CD14-positive monocyte (primary cell): ENCODE measurements at regions not wholly inside any gene's neighbourhood (a gene's known extent, or its start where the extent isn't known, plus 50 kb on each side); places are given as distances from the start of the nearest gene placed in this dataset.

Experiments
- DNase-seq, 3 donors: peaks; one replicate each; pipeline ENCODE4 v3.0.0-alpha.2; 2011 to 2022
- H2AFZ ChIP-seq: 2 replicates; pipeline ENCODE4 v1.6.0; 2012; ENCODE audit warnings: mild to moderate bottlenecking, low read depth, low read length, inconsistent platforms; ENCODE audit not compliant: insufficient read depth, poor library complexity, severe bottlenecking
- H3K27ac ChIP-seq, 2 donors: 1 replicate in 1 of 2; 2 replicates in 1 of 2; pipeline ENCODE4 v1.5.1; 2012 to 2013; ENCODE audit warnings: low read length in 2 of 2, control low read depth in 1 of 2, inconsistent platforms in 1 of 2, low read depth in 1 of 2, mild to moderate bottlenecking in 1 of 2
- H3K27me3 ChIP-seq, 2 donors: one replicate each; pipeline versions ENCODE4 v1.6.0 to v1.6.1; 2011 to 2013; ENCODE audit warnings: low read length in 2 of 2; ENCODE audit not compliant: control insufficient read depth in 2 of 2, insufficient read depth in 2 of 2
- H3K36me3 ChIP-seq, 2 donors: replicated peaks in 1 of 2; 1 replicate in 1 of 2; 2 replicates in 1 of 2; pipeline versions ENCODE4 v1.5.1 to v1.6.1; 2012 to 2013; ENCODE audit warnings: low read length in 2 of 2, control low read depth in 1 of 2, inconsistent platforms in 1 of 2, mild to moderate bottlenecking in 1 of 2; ENCODE audit not compliant: insufficient read depth in 2 of 2, control insufficient read depth in 1 of 2
- H3K4me1 ChIP-seq, 2 donors: 1 replicate in 1 of 2; 2 replicates in 1 of 2; pipeline versions ENCODE4 v1.5.1 to v1.6.1; 2012 to 2013; ENCODE audit warnings: low read length in 2 of 2, control low read depth in 1 of 2, inconsistent platforms in 1 of 2, mild to moderate bottlenecking in 1 of 2, moderate library complexity in 1 of 2; ENCODE audit not compliant: insufficient read depth in 2 of 2, control insufficient read depth in 1 of 2
- H3K4me2 ChIP-seq: replicated peaks from 2 replicates; pipeline ENCODE3; 2012; ENCODE audit warnings: low read length, moderate library complexity, mild to moderate bottlenecking; ENCODE audit not compliant: poor library complexity, severe bottlenecking; ENCODE audit errors: extremely low read depth
- H3K4me3 ChIP-seq, 3 experiments: fragments of 200-600 bp in 1 of 3; sonication (generic) in 1 of 3; replicated peaks in 1 of 3; 1 replicate in 2 of 3; 2 replicates in 1 of 3; pipeline ENCODE4 v1.5.1; 2011 to 2013; ENCODE audit warnings: low read length in 3 of 3, mild to moderate bottlenecking in 3 of 3, control low read depth in 2 of 3, low read depth in 2 of 3, inconsistent platforms in 1 of 3, moderate library complexity in 1 of 3
- H3K79me2 ChIP-seq: 2 replicates; pipeline ENCODE4 v1.6.0; 2012; ENCODE audit warnings: mild to moderate bottlenecking, control low read depth, inconsistent platforms, low read length, moderate library complexity; ENCODE audit not compliant: insufficient read depth
- H3K9ac ChIP-seq: 2 replicates; pipeline ENCODE4 v1.6.0; 2017; ENCODE audit warnings: low read length, mild to moderate bottlenecking; ENCODE audit not compliant: insufficient read depth, poor library complexity, severe bottlenecking
- H3K9me3 ChIP-seq, 2 donors: replicated peaks in 1 of 2; 1 replicate in 1 of 2; 2 replicates in 1 of 2; pipeline versions ENCODE4 v1.5.1 to v1.6.1; 2012 to 2013; ENCODE audit warnings: low read length in 2 of 2, control low read depth in 1 of 2; ENCODE audit not compliant: control insufficient read depth in 1 of 2, insufficient read depth in 1 of 2
- H4K20me1 ChIP-seq: 2 replicates; pipeline ENCODE4 v1.6.0; 2012; ENCODE audit warnings: mild to moderate bottlenecking, low read length, control low read depth, moderate library complexity; ENCODE audit not compliant: insufficient read depth
- H3K27ac Mint-ChIP-seq, 7 donors: one replicate each; pipeline ENCODE4 v1.8.0; 2020; ENCODE audit warnings: mild to moderate bottlenecking in 7 of 7, mixed read lengths in 7 of 7, moderate library complexity in 6 of 7, inconsistent platforms in 2 of 7
- H3K27me3 Mint-ChIP-seq, 3 donors: one replicate each; pipeline ENCODE4 v1.8.0; 2021 to 2022; ENCODE audit warnings: low read depth in 3 of 3, mild to moderate bottlenecking in 3 of 3, mixed read lengths in 3 of 3, moderate library complexity in 3 of 3, inconsistent platforms in 1 of 3
- H3K36me3 Mint-ChIP-seq, 2 donors: one replicate each; pipeline ENCODE4 v1.8.0; 2020; ENCODE audit warnings: mixed read lengths in 2 of 2, inconsistent platforms in 1 of 2, mild to moderate bottlenecking in 1 of 2
- H3K4me1 Mint-ChIP-seq: one replicate; pipeline ENCODE4 v1.8.0; 2020; ENCODE audit warnings: mild to moderate bottlenecking, mixed read lengths
- H3K4me3 Mint-ChIP-seq, 2 donors: one replicate each; pipeline ENCODE4 v1.8.0; 2020; ENCODE audit warnings: mild to moderate bottlenecking in 2 of 2, mixed read lengths in 2 of 2, moderate library complexity in 1 of 2
- H3K9me3 Mint-ChIP-seq, 7 donors: one replicate each; pipeline ENCODE4 v1.8.0; 2020 to 2022; ENCODE audit warnings: mixed read lengths in 7 of 7, mild to moderate bottlenecking in 6 of 7, moderate library complexity in 6 of 7, inconsistent platforms in 2 of 7
- WGBS: methylation state at CpG from one replicate; pipeline ENCODE4 v1.1.5; 2013; ENCODE audit warnings: missing lambda C conversion rate; ENCODE audit not compliant: insufficient coverage; 5-methylcytosine and 5-hydroxymethylcytosine counted together
- intact Hi-C, 2 donors: fragments of 100-400 bp; cut with micrococcal nuclease; formaldehyde crosslinking; loops; one replicate each; pipeline versions ENCODE4 v1.15.0 to v1.15.1; 2023
- TF ChIP-seq, protein P1 (sequence below): fragments of 200-600 bp; IDR thresholded peaks from one replicate; pipeline ENCODE4 v1.8.0; 2022; ENCODE audit warnings: antibody characterized with exemption, mild to moderate bottlenecking

DNA sequence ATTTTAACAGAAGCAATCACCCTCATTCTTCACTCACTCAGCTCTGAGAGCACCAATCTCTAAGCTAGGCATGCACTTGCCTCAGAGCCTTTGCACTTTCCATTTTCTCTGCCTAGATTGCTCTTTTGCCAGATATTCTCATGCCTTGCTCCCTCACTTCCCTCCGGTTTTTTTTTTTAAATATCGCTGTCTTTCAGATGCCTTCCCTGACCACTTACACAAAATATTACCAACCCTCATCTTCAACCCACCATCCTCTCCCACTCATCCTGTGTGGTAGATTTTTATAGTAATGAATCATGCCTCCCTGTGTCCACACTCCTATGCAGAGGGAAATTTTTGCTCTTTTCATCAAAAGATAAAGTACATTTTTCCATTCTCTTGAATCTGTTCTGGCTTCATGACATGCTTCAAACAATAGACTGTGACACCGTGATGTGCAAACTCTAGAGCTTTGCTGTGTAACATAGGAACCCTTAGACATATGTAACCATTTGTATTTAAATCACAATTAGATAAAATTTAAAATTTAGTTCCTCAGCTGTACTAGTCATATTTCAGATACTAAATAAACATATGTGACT is 437.1 kb downstream of the UTRN start:
- Histone ChIP-seq H3K4me2 (no peak overlapping the region), H3K27ac (peak overlapping the region in 1 of 2 donors; percentile 65), H3K4me1 (peaks cover 14 to 18% of the 10 kb centered on the region in 2 donors), H3K4me3 (no peak overlapping the region), H2AFZ (no peak overlapping the region), H3K79me2 (peaks cover 11% of the 10 kb centered on the region), H4K20me1 (peaks cover 89% of the 10 kb centered on the region), H3K27me3 (no peaks in the 10 kb centered on the region), H3K9me3 (no peaks in the 10 kb centered on the region), H3K36me3 (peaks cover 20 to 45% of the 10 kb centered on the region in 2 donors), H3K9ac (no peak overlapping the region)
- TF ChIP-seq, protein P1, sequence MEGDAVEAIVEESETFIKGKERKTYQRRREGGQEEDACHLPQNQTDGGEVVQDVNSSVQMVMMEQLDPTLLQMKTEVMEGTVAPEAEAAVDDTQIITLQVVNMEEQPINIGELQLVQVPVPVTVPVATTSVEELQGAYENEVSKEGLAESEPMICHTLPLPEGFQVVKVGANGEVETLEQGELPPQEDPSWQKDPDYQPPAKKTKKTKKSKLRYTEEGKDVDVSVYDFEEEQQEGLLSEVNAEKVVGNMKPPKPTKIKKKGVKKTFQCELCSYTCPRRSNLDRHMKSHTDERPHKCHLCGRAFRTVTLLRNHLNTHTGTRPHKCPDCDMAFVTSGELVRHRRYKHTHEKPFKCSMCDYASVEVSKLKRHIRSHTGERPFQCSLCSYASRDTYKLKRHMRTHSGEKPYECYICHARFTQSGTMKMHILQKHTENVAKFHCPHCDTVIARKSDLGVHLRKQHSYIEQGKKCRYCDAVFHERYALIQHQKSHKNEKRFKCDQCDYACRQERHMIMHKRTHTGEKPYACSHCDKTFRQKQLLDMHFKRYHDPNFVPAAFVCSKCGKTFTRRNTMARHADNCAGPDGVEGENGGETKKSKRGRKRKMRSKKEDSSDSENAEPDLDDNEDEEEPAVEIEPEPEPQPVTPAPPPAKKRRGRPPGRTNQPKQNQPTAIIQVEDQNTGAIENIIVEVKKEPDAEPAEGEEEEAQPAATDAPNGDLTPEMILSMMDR, result no peak
- Mint-ChIP-seq H3K36me3 (peaks cover 47 to 64% of the 10 kb centered on the region in 2 donors), H3K4me1 (peaks cover 23% of the 10 kb centered on the region), H3K4me3 (no peak overlapping the region), H3K27me3 (no peaks in the 10 kb centered on the region), H3K27ac (peak overlapping the region; percentile 41 to 84 (median 64)), H3K9me3 (peaks cover 0 to 7% (median 0%) of the 10 kb centered on the region in 7 donors)
- no peak for DNase-seq
- intact Hi-C loops, result no loop called here
- WGBS, result 83% methylated on average over 1 of the region's 3 CpGs

DNA sequence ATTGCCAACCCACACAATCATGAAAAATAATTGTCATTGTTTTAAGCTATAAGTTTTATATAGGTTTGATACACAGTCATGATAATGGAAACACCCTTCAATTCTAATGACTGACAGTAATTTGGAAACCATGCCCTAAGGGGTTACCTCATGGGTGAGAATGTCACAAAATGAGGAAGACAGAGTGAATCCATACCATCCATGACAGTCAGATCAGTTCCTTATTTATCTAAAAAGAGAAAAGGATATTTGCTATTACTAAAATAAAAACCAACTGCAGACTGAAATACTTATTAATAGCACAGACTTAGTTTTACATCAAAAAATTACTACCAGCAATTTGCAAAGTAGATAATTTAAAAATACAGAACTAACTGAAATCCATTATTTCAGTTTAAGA is 437.8 kb downstream of the UTRN start:
- peaks cover 89% of the 10 kb centered on the region for H4K20me1 ChIP-seq
- Mint-ChIP-seq H3K27ac (peak overlapping the region; percentile 41 to 84 (median 67)), H3K36me3 (peaks cover 46 to 64% of the 10 kb centered on the region in 2 donors), H3K27me3 (no peaks in the 10 kb centered on the region), H3K9me3 (peaks cover 0 to 7% (median 0%) of the 10 kb centered on the region in 7 donors), H3K4me1 (peaks cover 23% of the 10 kb centered on the region), H3K4me3 (no peak overlapping the region)
- H3K4me2 ChIP-seq, result peak overlapping the region; percentile 3
- H3K9me3 ChIP-seq, result no peaks in the 10 kb centered on the region
- no peaks in the 10 kb centered on the region for H3K27me3 ChIP-seq
- H3K36me3 ChIP-seq, result peaks cover 20 to 41% of the 10 kb centered on the region in 2 donors
- intact Hi-C loops, result no loop called here
- TF ChIP-seq, protein P1, result no peak
- H3K9ac ChIP-seq, result no peak overlapping the region
- DNase-seq, result peak; percentile 46 to 67 (median 59)
- peaks cover 10% of the 10 kb centered on the region for H3K79me2 ChIP-seq
- H3K4me3 ChIP-seq, result no peak overlapping the region
- peaks cover 14 to 18% of the 10 kb centered on the region in 2 donors for H3K4me1 ChIP-seq
- H3K27ac ChIP-seq, result peak overlapping the region in 1 of 2 donors; percentile 65
- H2AFZ ChIP-seq, result no peak overlapping the region
